Naive thymus-derived CD4-positive, alpha-beta T cell (primary cell): ENCODE measurements at regions not wholly inside any gene's neighbourhood (a gene's known extent, or its start where the extent isn't known, plus 50 kb on each side); places are given as distances from the start of the nearest gene placed in this dataset.

Experiments used
- ATAC-seq: fragments of 150-1000 bp; cut with Tn5 transposase; 2 replicates; pipeline ENCODE4 v1.10.0; 2021; ENCODE audit warnings: mild to moderate bottlenecking, moderate library complexity
- CTCF ChIA-PET: fragments of 350-600 bp; sonication (Branson Sonifier 250); formaldehyde crosslinking; loops from one replicate; lab custom pipeline; 2021; ENCODE audit warnings: antibody characterized with exemption; lab: Charles Lee
- POLR2A ChIA-PET: fragments of 350-600 bp; sonication (Branson Sonifier 250); formaldehyde crosslinking; loops from one replicate; lab custom pipeline; 2021; ENCODE audit warnings: antibody characterized with exemption, inconsistent platforms; lab: Charles Lee
- DNase-seq, 9 donors: peaks; one replicate each; pipeline versions ENCODE4 v3.0.0 to v3.0.0-alpha.2; 2020 to 2022; ENCODE audit warnings: mixed read lengths in 1 of 9
- H3K27ac ChIP-seq: one replicate; pipeline ENCODE4 v1.7.0; 2013; ENCODE audit warnings: mild to moderate bottlenecking, low read depth, low read length, moderate library complexity
- H3K27me3 ChIP-seq, 2 donors: one replicate each; pipeline ENCODE4 v1.7.0; 2013; ENCODE audit warnings: low read length in 2 of 2, mild to moderate bottlenecking in 2 of 2, moderate library complexity in 2 of 2; ENCODE audit not compliant: control insufficient read depth in 2 of 2, insufficient read depth in 2 of 2
- H3K36me3 ChIP-seq, 3 experiments: 1 replicate in 2 of 3; 2 replicates in 1 of 3; pipeline ENCODE4 v1.7.0; 2013; ENCODE audit warnings: low read length in 3 of 3, mild to moderate bottlenecking in 3 of 3, moderate library complexity in 1 of 3; ENCODE audit not compliant: insufficient read depth in 3 of 3, control insufficient read depth in 2 of 3
- H3K4me1 ChIP-seq, 2 donors: one replicate each; pipeline ENCODE4 v1.7.0; 2013; ENCODE audit warnings: low read length in 2 of 2, mild to moderate bottlenecking in 2 of 2, moderate library complexity in 1 of 2; ENCODE audit not compliant: control insufficient read depth in 2 of 2, insufficient read depth in 2 of 2
- H3K4me3 ChIP-seq: 2 replicates; pipeline ENCODE4 v1.7.0; 2013; ENCODE audit warnings: mild to moderate bottlenecking, low read length
- H3K9me3 ChIP-seq, 3 experiments: 1 replicate in 2 of 3; 2 replicates in 1 of 3; pipeline ENCODE4 v1.7.0; 2013; ENCODE audit warnings: low read length in 3 of 3; ENCODE audit not compliant: control insufficient read depth in 2 of 3
- H3K27ac Mint-ChIP-seq, 9 donors: one replicate each; pipeline ENCODE4 v1.8.0; 2020 to 2022; ENCODE audit warnings: mixed read lengths in 9 of 9, mild to moderate bottlenecking in 8 of 9, moderate library complexity in 5 of 9, inconsistent platforms in 2 of 9
- H3K27me3 Mint-ChIP-seq, 5 donors: one replicate each; pipeline ENCODE4 v1.8.0; 2021 to 2022; ENCODE audit warnings: mixed read lengths in 5 of 5, mild to moderate bottlenecking in 1 of 5
- H3K36me3 Mint-ChIP-seq, 5 donors: one replicate each; pipeline ENCODE4 v1.8.0; 2020 to 2022; ENCODE audit warnings: mixed read lengths in 5 of 5, mild to moderate bottlenecking in 3 of 5, inconsistent platforms in 1 of 5
- H3K4me1 Mint-ChIP-seq, 7 donors: one replicate each; pipeline ENCODE4 v1.8.0; 2020 to 2022; ENCODE audit warnings: mixed read lengths in 7 of 7, mild to moderate bottlenecking in 3 of 7, inconsistent platforms in 1 of 7
- H3K4me3 Mint-ChIP-seq, 10 donors: one replicate each; pipeline ENCODE4 v1.8.0; 2020 to 2022; ENCODE audit warnings: mild to moderate bottlenecking in 10 of 10, mixed read lengths in 10 of 10, moderate library complexity in 6 of 10, inconsistent platforms in 2 of 10
- H3K9me3 Mint-ChIP-seq, 11 donors: one replicate each; pipeline ENCODE4 v1.8.0; 2020 to 2022; ENCODE audit warnings: mixed read lengths in 11 of 11, mild to moderate bottlenecking in 4 of 11, inconsistent platforms in 1 of 11, moderate library complexity in 1 of 11
- intact Hi-C, 2 donors: fragments of 100-400 bp; cut with micrococcal nuclease; formaldehyde crosslinking; loops; one replicate each; pipeline ENCODE4 v1.15.1; 2023

- no peak overlapping the region for H3K27ac ChIP-seq
- H3K36me3 ChIP-seq: no peaks in the 10 kb centered on the region
- H3K27me3 Mint-ChIP-seq: no peaks in the 10 kb centered on the region
- no peak overlapping the region for H3K4me3 Mint-ChIP-seq
- no peak overlapping the region for H3K4me3 ChIP-seq
- H3K27ac Mint-ChIP-seq: no peak overlapping the region
- CTCF ChIA-PET: no interaction called here
- H3K27me3 ChIP-seq: no peaks in the 10 kb centered on the region
- peaks cover 0 to 3% (median 0%) of the 10 kb centered on the region in 7 donors for H3K4me1 Mint-ChIP-seq
- DNase-seq (no peak), ATAC-seq (no peak)
- no peaks in the 10 kb centered on the region for H3K4me1 ChIP-seq
- intact Hi-C loops: no loop called here
- peaks cover 0 to 10% (median 0%) of the 10 kb centered on the region in 3 experiments for H3K9me3 ChIP-seq
- H3K9me3 Mint-ChIP-seq: peaks cover 0 to 27% (median 18%) of the 10 kb centered on the region in 11 donors
- POLR2A ChIA-PET: no interaction called here
- peaks cover 0 to 2% (median 0%) of the 10 kb centered on the region in 5 donors for H3K36me3 Mint-ChIP-seq
Measured at GRCh38 chr4:131978120-131978519, 1171.0 kb upstream of the PCDH10 start.

DNA sequence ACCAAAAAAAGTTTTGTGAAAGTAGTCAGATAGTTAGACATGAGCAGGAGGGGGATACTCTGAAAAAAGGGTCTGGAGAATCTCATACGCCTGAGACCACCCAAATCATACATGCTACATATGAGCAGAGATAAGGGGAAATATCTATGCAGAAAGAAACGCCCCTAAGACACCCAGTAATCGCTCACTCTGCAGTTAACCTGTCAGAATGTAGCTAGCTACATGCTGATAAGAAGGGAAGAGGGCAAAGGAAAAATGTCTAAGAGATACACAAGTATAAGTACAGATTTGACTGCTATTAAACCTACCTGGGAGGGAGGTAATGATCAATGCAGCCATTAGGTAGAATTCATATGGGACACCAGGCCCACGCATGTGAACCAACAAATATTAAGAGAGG is 1159.5 kb upstream of the PCDH10 start:
- POLR2A ChIA-PET: no interaction called here
- Mint-ChIP-seq H3K36me3 (no peaks in the 10 kb centered on the region), H3K27ac (no peak overlapping the region), H3K4me3 (no peak overlapping the region), H3K9me3 (peaks cover 0 to 9% (median 0%) of the 10 kb centered on the region in 11 donors), H3K4me1 (no peaks in the 10 kb centered on the region), H3K27me3 (no peaks in the 10 kb centered on the region)
- Histone ChIP-seq H3K4me3 (no peak overlapping the region), H3K36me3 (no peaks in the 10 kb centered on the region), H3K9me3 (no peaks in the 10 kb centered on the region), H3K27me3 (no peaks in the 10 kb centered on the region), H3K27ac (no peak overlapping the region), H3K4me1 (no peaks in the 10 kb centered on the region)
- intact Hi-C loops: no loop called here
- CTCF ChIA-PET: no interaction called here
- no peak for ATAC-seq
- DNase-seq: no peak

- H3K27ac Mint-ChIP-seq: no peak overlapping the region
- ChIA-PET POLR2A (no interaction called here), CTCF (no interaction called here)
- intact Hi-C loops: no loop called here
- Histone ChIP-seq H3K4me1 (no peaks in the 10 kb centered on the region), H3K4me3 (no peak overlapping the region), H3K27me3 (no peaks in the 10 kb centered on the region), H3K9me3 (no peaks in the 10 kb centered on the region), H3K36me3 (no peaks in the 10 kb centered on the region), H3K27ac (no peak overlapping the region)
- H3K27me3 Mint-ChIP-seq: no peaks in the 10 kb centered on the region
- no peaks in the 10 kb centered on the region for H3K4me1 Mint-ChIP-seq
- peaks cover 0 to 12% (median 0%) of the 10 kb centered on the region in 11 donors for H3K9me3 Mint-ChIP-seq
- no peak overlapping the region for H3K4me3 Mint-ChIP-seq
- no peaks in the 10 kb centered on the region for H3K36me3 Mint-ChIP-seq
- DNase-seq: no peak
- ATAC-seq: no peak
Measured at GRCh38 chr4:132001542-132001941, 1147.6 kb upstream of the PCDH10 start.

- Mint-ChIP-seq H3K27me3 (no peaks in the 10 kb centered on the region), H3K27ac (no peak overlapping the region), H3K4me1 (no peaks in the 10 kb centered on the region), H3K4me3 (no peak overlapping the region), H3K36me3 (no peaks in the 10 kb centered on the region), H3K9me3 (peaks cover 0 to 11% (median 0%) of the 10 kb centered on the region in 11 donors)
- ChIA-PET CTCF (no interaction called here), POLR2A (no interaction called here)
- no peak for ATAC-seq
- no peaks in the 10 kb centered on the region for H3K4me1 ChIP-seq
- intact Hi-C loops: no loop called here
- DNase-seq: no peak
- no peak overlapping the region for H3K4me3 ChIP-seq
- no peaks in the 10 kb centered on the region for H3K36me3 ChIP-seq
- H3K27me3 ChIP-seq: no peaks in the 10 kb centered on the region
- no peaks in the 10 kb centered on the region for H3K9me3 ChIP-seq
- no peak overlapping the region for H3K27ac ChIP-seq
Measured at GRCh38 chr4:132003593-132003992, 1145.5 kb upstream of the PCDH10 start.

- H3K27ac Mint-ChIP-seq: no peak overlapping the region
- H3K36me3 Mint-ChIP-seq: no peaks in the 10 kb centered on the region
- H3K27me3 Mint-ChIP-seq: no peaks in the 10 kb centered on the region
- no peaks in the 10 kb centered on the region for H3K9me3 ChIP-seq
- no peak overlapping the region for H3K27ac ChIP-seq
- no peak for DNase-seq
- CTCF ChIA-PET: no interaction called here
- H3K4me1 Mint-ChIP-seq: no peaks in the 10 kb centered on the region
- H3K4me3 ChIP-seq: no peak overlapping the region
- no peaks in the 10 kb centered on the region for H3K27me3 ChIP-seq
- POLR2A ChIA-PET: no interaction called here
- ATAC-seq: no peak
- no peaks in the 10 kb centered on the region for H3K36me3 ChIP-seq
- intact Hi-C loops: no loop called here
- no peaks in the 10 kb centered on the region for H3K4me1 ChIP-seq
- H3K4me3 Mint-ChIP-seq: no peak overlapping the region
- peaks cover 0 to 9% (median 0%) of the 10 kb centered on the region in 11 donors for H3K9me3 Mint-ChIP-seq
Measured at GRCh38 chr4:132015321-132015720, 1133.8 kb upstream of the PCDH10 start.

DNA sequence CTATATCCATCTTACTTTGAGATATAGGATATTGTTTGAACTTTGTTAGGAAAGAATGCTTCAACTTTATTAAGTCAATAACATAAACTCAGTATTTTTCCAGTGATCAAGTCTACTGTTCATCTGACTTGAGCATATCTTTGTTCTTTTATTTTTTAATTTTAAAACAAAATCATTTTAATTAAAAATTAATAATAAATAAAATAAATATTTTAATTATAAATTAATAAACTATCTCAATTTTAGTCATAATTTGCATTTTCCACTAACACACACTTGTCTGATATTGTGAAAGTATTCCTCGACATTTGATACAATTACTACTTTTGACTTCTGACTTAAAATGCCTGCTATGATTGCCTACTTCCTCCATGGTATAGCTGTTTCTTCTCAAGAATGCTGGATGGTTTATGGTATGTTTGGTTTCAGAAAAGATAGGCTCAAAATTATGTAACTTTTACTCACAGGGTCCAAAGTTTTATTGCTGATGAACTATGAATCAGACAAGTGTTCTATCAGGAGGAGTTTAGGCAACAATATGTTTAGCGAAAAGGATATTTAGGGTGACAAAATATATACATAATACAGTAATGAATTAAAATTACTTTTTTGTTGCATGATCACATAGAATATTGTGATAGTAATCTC is 1132.3 kb upstream of the PCDH10 start:
- ATAC-seq (no peak), DNase-seq (no peak)
- H3K36me3 Mint-ChIP-seq: no peaks in the 10 kb centered on the region
- H3K4me1 ChIP-seq: no peaks in the 10 kb centered on the region
- no peak overlapping the region for H3K4me3 Mint-ChIP-seq
- no peak overlapping the region for H3K27ac Mint-ChIP-seq
- no peak overlapping the region for H3K4me3 ChIP-seq
- H3K27me3 Mint-ChIP-seq: no peaks in the 10 kb centered on the region
- ChIA-PET CTCF (no interaction called here), POLR2A (no interaction called here)
- intact Hi-C loops: no loop called here
- H3K27me3 ChIP-seq: no peaks in the 10 kb centered on the region
- H3K4me1 Mint-ChIP-seq: no peaks in the 10 kb centered on the region
- H3K9me3 ChIP-seq: no peaks in the 10 kb centered on the region
- no peak overlapping the region for H3K27ac ChIP-seq
- no peaks in the 10 kb centered on the region for H3K36me3 ChIP-seq
- H3K9me3 Mint-ChIP-seq: peaks cover 0 to 9% (median 0%) of the 10 kb centered on the region in 11 donors

GRCh38 chr4:132026166-132026565 is 1122.9 kb upstream of the PCDH10 start:
- DNase-seq: no peak
- Histone ChIP-seq H3K4me1 (no peaks in the 10 kb centered on the region), H3K27me3 (no peaks in the 10 kb centered on the region), H3K36me3 (no peaks in the 10 kb centered on the region), H3K27ac (no peak overlapping the region), H3K9me3 (no peaks in the 10 kb centered on the region), H3K4me3 (no peak overlapping the region)
- intact Hi-C loops: no loop called here
- H3K4me1 Mint-ChIP-seq: no peaks in the 10 kb centered on the region
- H3K27me3 Mint-ChIP-seq: no peaks in the 10 kb centered on the region
- H3K4me3 Mint-ChIP-seq: no peak overlapping the region
- no peaks in the 10 kb centered on the region for H3K36me3 Mint-ChIP-seq
- H3K9me3 Mint-ChIP-seq: peaks cover 0 to 9% (median 0%) of the 10 kb centered on the region in 11 donors
- H3K27ac Mint-ChIP-seq: no peak overlapping the region
- ATAC-seq: no peak
- CTCF ChIA-PET: no interaction called here
- POLR2A ChIA-PET: no interaction called here
